ENCODE measurements at regions not wholly inside any gene's neighbourhood (a gene's known extent, or its start where the extent isn't known, plus 50 kb on each side); places are given as distances from the start of the nearest gene placed in this dataset.

- H3K36me3 ChIP-seq (ENCODE audit: control insufficient read depth, insufficient read depth, low read length) = no peaks in the 10 kb centered on the region
- H3K27me3 ChIP-seq (ENCODE audit: control insufficient read depth, insufficient read depth, low read length) = no peaks in the 10 kb centered on the region
- H3K9me3 ChIP-seq (ENCODE audit: control insufficient read depth, insufficient read depth, low read depth, low read length) = no peaks in the 10 kb centered on the region
- no peak overlapping the region for H3K4me3 ChIP-seq (ENCODE audit: low read depth, low read length)
- H3K27ac ChIP-seq (ENCODE audit: low read depth, low read length) = no peak overlapping the region
- H3K4me1 ChIP-seq (ENCODE audit: control insufficient read depth, insufficient read depth, low read length) = no peaks in the 10 kb centered on the region
- no peak overlapping the region for H3K9ac ChIP-seq (ENCODE audit: low read length)
Measured at GRCh38 chr3:186469525-186469924, 74.7 kb downstream of the CRYGS start.

GRCh38 chr3:186467969-186468368 lies 76.2 kb downstream of the CRYGS start:
- H3K36me3 ChIP-seq (ENCODE audit: control insufficient read depth, insufficient read depth, low read length) = no peaks in the 10 kb centered on the region

GRCh38 chr3:186466391-186466974 lies 77.7 kb downstream of the CRYGS start:
- no peak overlapping the region for H3K9ac ChIP-seq (ENCODE audit: low read length)
- no peaks in the 10 kb centered on the region for H3K36me3 ChIP-seq (ENCODE audit: control insufficient read depth, insufficient read depth, low read length)
- no peaks in the 10 kb centered on the region for H3K27me3 ChIP-seq (ENCODE audit: control insufficient read depth, insufficient read depth, low read length)
- H3K4me1 ChIP-seq (ENCODE audit: control insufficient read depth, insufficient read depth, low read length) = no peaks in the 10 kb centered on the region
- no peak overlapping the region for H3K4me3 ChIP-seq (ENCODE audit: low read depth, low read length)
- H3K9me3 ChIP-seq (ENCODE audit: control insufficient read depth, insufficient read depth, low read depth, low read length) = no peaks in the 10 kb centered on the region
- no peak overlapping the region for H3K27ac ChIP-seq (ENCODE audit: low read depth, low read length)

More at GRCh38 chr3:186467969-186468368, 76.2 kb downstream of the CRYGS start:
- no peak overlapping the region for H3K27ac ChIP-seq (ENCODE audit: low read depth, low read length)
- no peaks in the 10 kb centered on the region for H3K9me3 ChIP-seq (ENCODE audit: control insufficient read depth, insufficient read depth, low read depth, low read length)
- H3K27me3 ChIP-seq (ENCODE audit: control insufficient read depth, insufficient read depth, low read length) = no peaks in the 10 kb centered on the region
- no peak overlapping the region for H3K4me3 ChIP-seq (ENCODE audit: low read depth, low read length)
- H3K4me1 ChIP-seq (ENCODE audit: control insufficient read depth, insufficient read depth, low read length) = no peaks in the 10 kb centered on the region
- no peak overlapping the region for H3K9ac ChIP-seq (ENCODE audit: low read length)

GRCh38 chr3:186465508-186465907 lies 78.7 kb downstream of the CRYGS start:
- Histone ChIP-seq H3K36me3 (ENCODE audit: control insufficient read depth, insufficient read depth, low read length) (no peaks in the 10 kb centered on the region), H3K27me3 (ENCODE audit: control insufficient read depth, insufficient read depth, low read length) (no peaks in the 10 kb centered on the region), H3K27ac (ENCODE audit: low read depth, low read length) (no peak overlapping the region), H3K9ac (ENCODE audit: low read length) (no peak overlapping the region), H3K4me1 (ENCODE audit: control insufficient read depth, insufficient read depth, low read length) (no peaks in the 10 kb centered on the region), H3K9me3 (ENCODE audit: control insufficient read depth, insufficient read depth, low read depth, low read length) (no peaks in the 10 kb centered on the region), H3K4me3 (ENCODE audit: low read depth, low read length) (no peak overlapping the region)

- H3K9me3 ChIP-seq (ENCODE audit: control insufficient read depth, insufficient read depth, low read depth, low read length) = no peaks in the 10 kb centered on the region
- H3K4me1 ChIP-seq (ENCODE audit: control insufficient read depth, insufficient read depth, low read length) = no peaks in the 10 kb centered on the region
- no peaks in the 10 kb centered on the region for H3K36me3 ChIP-seq (ENCODE audit: control insufficient read depth, insufficient read depth, low read length)
- no peak overlapping the region for H3K27ac ChIP-seq (ENCODE audit: low read depth, low read length)
- no peak overlapping the region for H3K4me3 ChIP-seq (ENCODE audit: low read depth, low read length)
- H3K27me3 ChIP-seq (ENCODE audit: control insufficient read depth, insufficient read depth, low read length) = no peaks in the 10 kb centered on the region
- no peak overlapping the region for H3K9ac ChIP-seq (ENCODE audit: low read length)
Measured at GRCh38 chr3:186464424-186465093, 79.6 kb downstream of the CRYGS start.

GRCh38 chr3:186461141-186461540 lies 83.0 kb downstream of the CRYGS start:
- Histone ChIP-seq H3K9ac (ENCODE audit: low read length) (no peak overlapping the region), H3K27ac (ENCODE audit: low read depth, low read length) (no peak overlapping the region), H3K4me3 (ENCODE audit: low read depth, low read length) (no peak overlapping the region), H3K27me3 (ENCODE audit: control insufficient read depth, insufficient read depth, low read length) (no peaks in the 10 kb centered on the region), H3K9me3 (ENCODE audit: control insufficient read depth, insufficient read depth, low read depth, low read length) (no peaks in the 10 kb centered on the region), H3K36me3 (ENCODE audit: control insufficient read depth, insufficient read depth, low read length) (no peaks in the 10 kb centered on the region), H3K4me1 (ENCODE audit: control insufficient read depth, insufficient read depth, low read length) (no peaks in the 10 kb centered on the region)

- no peak overlapping the region for H3K9ac ChIP-seq (ENCODE audit: low read length)
- H3K4me3 ChIP-seq (ENCODE audit: low read depth, low read length) = no peak overlapping the region
- H3K9me3 ChIP-seq (ENCODE audit: control insufficient read depth, insufficient read depth, low read depth, low read length) = no peaks in the 10 kb centered on the region
- H3K27me3 ChIP-seq (ENCODE audit: control insufficient read depth, insufficient read depth, low read length) = no peaks in the 10 kb centered on the region
- peaks cover 7% of the 10 kb centered on the region; the same call in 1 of the 2 replicates for H3K4me1 ChIP-seq (ENCODE audit: control insufficient read depth, insufficient read depth, low read length)
- no peaks in the 10 kb centered on the region for H3K36me3 ChIP-seq (ENCODE audit: control insufficient read depth, insufficient read depth, low read length)
- H3K27ac ChIP-seq (ENCODE audit: low read depth, low read length) = no peak overlapping the region
Measured at GRCh38 chr3:186459108-186459467, 85.1 kb downstream of the CRYGS start.

GRCh38 chr3:186458306-186459107 lies 85.7 kb downstream of the CRYGS start:
- Histone ChIP-seq H3K9me3 (ENCODE audit: control insufficient read depth, insufficient read depth, low read depth, low read length) (no peaks in the 10 kb centered on the region), H3K4me1 (ENCODE audit: control insufficient read depth, insufficient read depth, low read length) (peaks cover 7% of the 10 kb centered on the region; the same call in 1 of the 2 replicates), H3K27me3 (ENCODE audit: control insufficient read depth, insufficient read depth, low read length) (no peaks in the 10 kb centered on the region), H3K4me3 (ENCODE audit: low read depth, low read length) (no peak overlapping the region), H3K9ac (ENCODE audit: low read length) (no peak overlapping the region), H3K36me3 (ENCODE audit: control insufficient read depth, insufficient read depth, low read length) (no peaks in the 10 kb centered on the region), H3K27ac (ENCODE audit: low read depth, low read length) (no peak overlapping the region)

GRCh38 chr3:186457236-186457635 lies 86.9 kb downstream of the CRYGS start:
- Histone ChIP-seq H3K9me3 (ENCODE audit: control insufficient read depth, insufficient read depth, low read depth, low read length) (no peaks in the 10 kb centered on the region), H3K4me3 (ENCODE audit: low read depth, low read length) (no peak overlapping the region), H3K36me3 (ENCODE audit: control insufficient read depth, insufficient read depth, low read length) (no peaks in the 10 kb centered on the region), H3K27me3 (ENCODE audit: control insufficient read depth, insufficient read depth, low read length) (no peaks in the 10 kb centered on the region), H3K4me1 (ENCODE audit: control insufficient read depth, insufficient read depth, low read length) (peaks cover 7% of the 10 kb centered on the region; the same call in 1 of the 2 replicates), H3K9ac (ENCODE audit: low read length) (no peak overlapping the region), H3K27ac (ENCODE audit: low read depth, low read length) (no peak overlapping the region)

GRCh38 chr3:186456731-186457191 lies 87.4 kb downstream of the CRYGS start:
- Histone ChIP-seq H3K4me3 (ENCODE audit: low read depth, low read length) (no peak overlapping the region), H3K9me3 (ENCODE audit: control insufficient read depth, insufficient read depth, low read depth, low read length) (no peaks in the 10 kb centered on the region), H3K36me3 (ENCODE audit: control insufficient read depth, insufficient read depth, low read length) (no peaks in the 10 kb centered on the region), H3K4me1 (ENCODE audit: control insufficient read depth, insufficient read depth, low read length) (peaks cover 7% of the 10 kb centered on the region; the same call in 1 of the 2 replicates), H3K9ac (ENCODE audit: low read length) (no peak overlapping the region), H3K27ac (ENCODE audit: low read depth, low read length) (no peak overlapping the region), H3K27me3 (ENCODE audit: control insufficient read depth, insufficient read depth, low read length) (no peaks in the 10 kb centered on the region)

All from HUES6 (cell line).